KMS-11 (cell line): ENCODE measurements at regions not wholly inside any gene's neighbourhood (a gene's known extent, or its start where the extent isn't known, plus 50 kb on each side); places are given as distances from the start of the nearest gene placed in this dataset.

Experiments
- H2AFZ ChIP-seq: fragments of 200-600 bp; sonication (generic); 2 replicates; pipeline ENCODE4 v1.6.1; 2016; ENCODE audit warnings: antibody characterized with exemption, mixed run types, low read depth
- H3K27ac ChIP-seq: fragments of 200-600 bp; sonication (generic); 2 replicates; pipeline ENCODE4 v1.6.1; 2016; ENCODE audit warnings: mild to moderate bottlenecking, mixed run types
- H3K27me3 ChIP-seq: fragments of 200-600 bp; sonication (generic); 2 replicates; pipeline ENCODE4 v1.6.1; 2017; ENCODE audit warnings: mild to moderate bottlenecking, low read depth, mixed run types, moderate library complexity; ENCODE audit not compliant: insufficient read depth
- H3K36me3 ChIP-seq: fragments of 200-600 bp; sonication (generic); 2 replicates; pipeline ENCODE4 v1.6.1; 2017; ENCODE audit warnings: mild to moderate bottlenecking, mixed run types; ENCODE audit not compliant: insufficient read depth
- H3K4me1 ChIP-seq: fragments of 200-600 bp; sonication (generic); 2 replicates; pipeline ENCODE4 v1.6.1; 2016; ENCODE audit warnings: mild to moderate bottlenecking, low read depth, mixed run types; ENCODE audit not compliant: poor library complexity, severe bottlenecking
- H3K4me2 ChIP-seq: fragments of 200-600 bp; sonication (generic); 2 replicates; pipeline ENCODE4 v1.7.0; 2016; ENCODE audit warnings: mild to moderate bottlenecking, mixed run types
- H3K4me3 ChIP-seq: fragments of 200-600 bp; sonication (generic); IDR thresholded peaks from 2 replicates; pipeline ENCODE4 v1.6.1; 2017; ENCODE audit warnings: low read depth, low read length, mixed read lengths; ENCODE audit not compliant: insufficient read depth
- H3K79me2 ChIP-seq: fragments of 200-600 bp; sonication (generic); 2 replicates; pipeline ENCODE4 v1.6.1; 2016; ENCODE audit warnings: low read depth, mixed run types; ENCODE audit not compliant: insufficient read depth
- H3K9ac ChIP-seq: fragments of 200-600 bp; sonication (generic); 2 replicates; pipeline ENCODE4 v1.6.1; 2016; ENCODE audit warnings: mild to moderate bottlenecking, mixed run types
- H4K20me1 ChIP-seq: fragments of 200-600 bp; sonication (generic); 2 replicates; pipeline ENCODE4 v1.6.1; 2016; ENCODE audit warnings: mild to moderate bottlenecking, mixed run types; ENCODE audit not compliant: insufficient read depth
- CTCF ChIP-seq: fragments of 200-600 bp; sonication (generic); conservative IDR thresholded peaks from 2 replicates; pipeline ENCODE4 v1.6.1; 2017; ENCODE audit warnings: low read depth, mild to moderate bottlenecking, antibody characterized with exemption, low read length, moderate library complexity, mixed read lengths

DNA sequence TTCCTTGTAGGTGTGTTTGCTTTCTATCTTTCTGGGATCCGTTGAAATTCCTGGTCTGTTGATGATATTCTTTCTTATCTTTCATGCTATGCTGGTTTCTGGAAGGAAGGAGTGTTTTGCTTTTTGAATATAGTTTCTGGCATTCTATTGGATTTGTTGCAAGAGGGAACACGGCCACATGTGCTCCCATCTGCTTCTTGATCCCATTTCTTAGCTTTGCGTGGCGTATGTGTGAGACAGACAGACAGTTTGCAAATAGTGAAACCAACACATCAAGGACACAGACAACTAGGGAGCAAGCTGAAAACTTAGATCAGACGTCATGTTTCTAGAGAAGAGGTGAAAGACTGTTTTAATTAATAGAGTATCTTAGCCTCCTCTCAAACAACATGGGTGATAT is 261.9 kb upstream of the PUDP start:
- no peak overlapping the region for H3K9ac ChIP-seq
- no peaks in the 10 kb centered on the region for H3K4me1 ChIP-seq
- no peak overlapping the region for H3K4me2 ChIP-seq
- no peak overlapping the region for H3K4me3 ChIP-seq
- no peaks in the 10 kb centered on the region for H4K20me1 ChIP-seq
- no peaks in the 10 kb centered on the region for H3K27me3 ChIP-seq
- no peaks in the 10 kb centered on the region for H3K36me3 ChIP-seq
- H3K79me2 ChIP-seq, result no peaks in the 10 kb centered on the region
- no peak overlapping the region for H3K27ac ChIP-seq
- H2AFZ ChIP-seq, result no peak overlapping the region
- no peak for TF ChIP-seq CTCF

DNA sequence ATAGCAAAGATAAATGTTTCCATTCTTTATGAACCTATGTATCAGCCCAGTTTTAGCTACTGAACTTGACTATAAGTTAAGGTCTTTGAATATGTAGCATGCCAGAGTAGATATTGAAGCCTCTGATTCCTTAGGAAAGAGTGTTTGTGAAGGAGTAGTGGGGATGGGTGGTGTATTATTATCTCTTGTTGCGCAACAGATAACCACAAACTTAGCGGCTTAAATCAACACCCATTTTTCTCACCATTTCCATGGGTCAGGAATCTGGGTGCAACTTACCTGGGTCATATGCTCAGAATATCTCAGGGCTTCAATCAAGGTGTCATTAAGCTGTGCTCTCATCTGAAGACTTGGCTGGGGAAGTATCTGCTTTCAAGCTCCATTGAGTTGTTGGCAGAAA is 251.4 kb upstream of the PUDP start:
- Histone ChIP-seq H3K36me3 (no peaks in the 10 kb centered on the region), H3K9ac (no peak overlapping the region), H2AFZ (no peak overlapping the region), H4K20me1 (no peaks in the 10 kb centered on the region), H3K27me3 (no peaks in the 10 kb centered on the region), H3K4me3 (no peak overlapping the region), H3K4me2 (no peak overlapping the region), H3K4me1 (no peaks in the 10 kb centered on the region), H3K27ac (no peak overlapping the region), H3K79me2 (no peaks in the 10 kb centered on the region)
- no peak for TF ChIP-seq CTCF

- Histone ChIP-seq H3K27ac (no peak overlapping the region), H3K36me3 (no peaks in the 10 kb centered on the region), H3K9ac (no peak overlapping the region), H3K79me2 (no peaks in the 10 kb centered on the region), H3K4me1 (no peaks in the 10 kb centered on the region), H4K20me1 (no peaks in the 10 kb centered on the region), H3K4me2 (no peak overlapping the region), H2AFZ (no peak overlapping the region), H3K4me3 (no peak overlapping the region), H3K27me3 (no peaks in the 10 kb centered on the region)
- no peak for TF ChIP-seq CTCF
Measured at GRCh38 chrX:7390441-7390840, 242.5 kb upstream of the PUDP start.

DNA sequence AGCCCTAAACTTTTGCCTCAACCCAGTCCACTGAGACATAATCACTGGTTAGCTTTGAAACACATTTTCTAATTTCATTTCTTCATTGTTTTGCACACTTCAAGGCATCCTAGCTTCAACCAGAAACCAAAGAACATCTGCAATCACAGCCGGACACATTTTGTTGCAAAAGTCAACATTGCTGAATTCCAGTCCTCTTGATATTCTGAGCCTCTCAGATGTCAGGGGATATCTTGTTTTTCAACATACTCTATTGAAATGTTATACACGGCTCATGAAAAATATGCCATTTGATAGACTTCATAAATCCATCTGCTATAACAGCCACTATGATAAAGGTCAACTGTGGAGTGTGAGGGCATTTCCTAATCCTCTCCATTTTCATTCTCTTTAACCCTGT is 241.6 kb upstream of the PUDP start:
- Histone ChIP-seq H3K4me1 (no peaks in the 10 kb centered on the region), H3K9ac (no peak overlapping the region), H3K4me2 (no peak overlapping the region), H3K79me2 (no peaks in the 10 kb centered on the region), H3K4me3 (no peak overlapping the region), H3K36me3 (no peaks in the 10 kb centered on the region), H2AFZ (no peak overlapping the region), H3K27me3 (no peaks in the 10 kb centered on the region), H4K20me1 (no peaks in the 10 kb centered on the region), H3K27ac (no peak overlapping the region)
- no peak for TF ChIP-seq CTCF

GRCh38 chrX:7385131-7385530 is 237.2 kb upstream of the PUDP start:
- Histone ChIP-seq H3K27me3 (no peaks in the 10 kb centered on the region), H3K9ac (no peak overlapping the region), H4K20me1 (no peaks in the 10 kb centered on the region), H3K79me2 (no peaks in the 10 kb centered on the region), H3K4me1 (no peaks in the 10 kb centered on the region), H3K36me3 (no peaks in the 10 kb centered on the region), H3K27ac (no peak overlapping the region), H2AFZ (no peak overlapping the region), H3K4me3 (no peak overlapping the region), H3K4me2 (no peak overlapping the region)
- no peak for TF ChIP-seq CTCF
